SU-DHL-6 (cell line): ENCODE measurements at regions not wholly inside any gene's neighbourhood (a gene's known extent, or its start where the extent isn't known, plus 50 kb on each side); places are given as distances from the start of the nearest gene placed in this dataset.
"Not testable (repeated sequence)": the region's sequence is repeated elsewhere in the genome, so short reads cannot be mapped to it uniquely, and the experiment has no call there.

ENCODE experiments used
- EZH2phosphoT487 ChIP-seq: fragments of 200-600 bp; sonication (generic), shearing (Covaris generic); conservative IDR thresholded peaks from 2 replicates; pipeline ENCODE4 v1.6.1; 2018; ENCODE audit warnings: mild to moderate bottlenecking, antibody characterized with exemption, low read length, moderate library complexity, mixed read lengths
- TF ChIP-seq, protein P1 (sequence below): fragments of 200-600 bp; sonication (generic); IDR thresholded peaks from one replicate; pipeline ENCODE4 v1.5.1; 2017; ENCODE audit warnings: antibody characterized with exemption, mild to moderate bottlenecking, low read length, moderate library complexity; ENCODE audit not compliant: insufficient read depth, poor library complexity, severe bottlenecking

DNA sequence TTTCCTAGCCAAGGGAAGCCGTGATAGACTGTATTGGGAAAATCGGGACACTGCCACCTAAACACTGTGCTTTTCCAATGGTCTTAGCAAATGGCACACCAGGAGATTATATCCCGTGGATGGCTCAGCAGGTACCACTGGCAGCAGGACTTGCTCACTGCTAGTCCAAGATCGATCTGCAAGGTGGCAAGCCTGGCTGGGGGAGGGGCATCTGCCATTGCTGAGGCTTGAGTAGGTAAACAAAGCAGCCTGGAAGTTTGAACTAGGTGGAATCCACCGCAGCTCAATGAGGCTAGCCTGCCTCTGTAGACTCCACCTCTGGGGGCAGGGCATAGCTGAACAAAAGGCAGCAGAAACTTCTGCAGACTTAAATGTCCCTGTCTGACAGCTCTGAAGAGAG lies 1262.7 kb upstream of the ZEB2 start:
- TF ChIP-seq, protein P1, sequence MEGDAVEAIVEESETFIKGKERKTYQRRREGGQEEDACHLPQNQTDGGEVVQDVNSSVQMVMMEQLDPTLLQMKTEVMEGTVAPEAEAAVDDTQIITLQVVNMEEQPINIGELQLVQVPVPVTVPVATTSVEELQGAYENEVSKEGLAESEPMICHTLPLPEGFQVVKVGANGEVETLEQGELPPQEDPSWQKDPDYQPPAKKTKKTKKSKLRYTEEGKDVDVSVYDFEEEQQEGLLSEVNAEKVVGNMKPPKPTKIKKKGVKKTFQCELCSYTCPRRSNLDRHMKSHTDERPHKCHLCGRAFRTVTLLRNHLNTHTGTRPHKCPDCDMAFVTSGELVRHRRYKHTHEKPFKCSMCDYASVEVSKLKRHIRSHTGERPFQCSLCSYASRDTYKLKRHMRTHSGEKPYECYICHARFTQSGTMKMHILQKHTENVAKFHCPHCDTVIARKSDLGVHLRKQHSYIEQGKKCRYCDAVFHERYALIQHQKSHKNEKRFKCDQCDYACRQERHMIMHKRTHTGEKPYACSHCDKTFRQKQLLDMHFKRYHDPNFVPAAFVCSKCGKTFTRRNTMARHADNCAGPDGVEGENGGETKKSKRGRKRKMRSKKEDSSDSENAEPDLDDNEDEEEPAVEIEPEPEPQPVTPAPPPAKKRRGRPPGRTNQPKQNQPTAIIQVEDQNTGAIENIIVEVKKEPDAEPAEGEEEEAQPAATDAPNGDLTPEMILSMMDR: not testable (repeated sequence)
- not testable (repeated sequence) for TF ChIP-seq EZH2phosphoT487
